GM23338 (cell line): ENCODE measurements at regions not wholly inside any gene's neighbourhood (a gene's known extent, or its start where the extent isn't known, plus 50 kb on each side); places are given as distances from the start of the nearest gene placed in this dataset.

ENCODE experiments used
- CTCF ChIP-seq, 2 experiments: fragments of 200-600 bp in 1 of 2; sonication (generic) in 1 of 2; conservative IDR thresholded peaks; 2 replicates each; pipeline versions ENCODE4 v1.5.1 to v1.6.1; 2016 to 2017; ENCODE audit warnings: antibody characterized with exemption in 2 of 2, low read depth in 2 of 2, mild to moderate bottlenecking in 2 of 2, moderate library complexity in 1 of 2
- EZH2 ChIP-seq: fragments of 200-600 bp; sonication (generic); IDR thresholded peaks from one replicate; pipeline ENCODE4 v1.8.0; 2017; ENCODE audit warnings: antibody characterized with exemption, mild to moderate bottlenecking, low read depth; ENCODE audit not compliant: unreplicated experiment
- EZH2phosphoT487 ChIP-seq: fragments of 200-600 bp; sonication (generic); IDR thresholded peaks from one replicate; pipeline ENCODE4 v1.8.1; 2018; ENCODE audit warnings: antibody characterized with exemption; ENCODE audit not compliant: unreplicated experiment
- POLR2AphosphoS5 ChIP-seq: IDR thresholded peaks from 2 replicates; pipeline ENCODE4 v1.6.1; 2016; ENCODE audit warnings: antibody characterized with exemption, low read depth
- REST ChIP-seq: IDR thresholded peaks from one replicate; pipeline ENCODE4 v1.6.1; 2018; ENCODE audit warnings: antibody characterized with exemption; ENCODE audit not compliant: unreplicated experiment
- STAT1 ChIP-seq: IDR thresholded peaks from one replicate; pipeline ENCODE4 v1.6.1; 2016; ENCODE audit warnings: antibody characterized with exemption; ENCODE audit not compliant: unreplicated experiment
- ZNF331 ChIP-seq: fragments of 250-450 bp; sonication (Bioruptor Pico); IDR thresholded peaks from 2 replicates; pipeline ENCODE4 v1.5.0; 2020; ENCODE audit warnings: low read depth, mild to moderate bottlenecking, moderate library complexity
- ZNF462 ChIP-seq: fragments of 250-450 bp; sonication (Bioruptor Pico); IDR thresholded peaks from 2 replicates; pipeline ENCODE4 v1.5.0; 2020; ENCODE audit warnings: mild to moderate bottlenecking, moderate library complexity

- TF ChIP-seq POLR2AphosphoS5: no peak
- TF ChIP-seq CTCF (conservative IDR thresholded peaks at IDR 0.05; ENCODE audit: low read depth in 2 of 2): no peak
- TF ChIP-seq EZH2: no peak
- TF ChIP-seq EZH2phosphoT487: no peak
- TF ChIP-seq STAT1: no peak
- no peak for TF ChIP-seq ZNF331 (CRISPR knock-in tag)
- TF ChIP-seq REST: no peak
- no peak for TF ChIP-seq ZNF462 (CRISPR knock-in tag)
These were observed 395.8 kb upstream of the ZMIZ1 start for GRCh38 chr10:78672918-78673317.
